Glutamatergic neuron (in vitro differentiated cells): ENCODE measurements at regions not wholly inside any gene's neighbourhood (a gene's known extent, or its start where the extent isn't known, plus 50 kb on each side); places are given as distances from the start of the nearest gene placed in this dataset.

Source experiments
- DNase-seq: peaks from one replicate; pipeline ENCODE4 v3.0.0; 2022
- H3K27ac Mint-ChIP-seq: one replicate; pipeline ENCODE4 v1.8.0; 2020; ENCODE audit warnings: mild to moderate bottlenecking, mixed read lengths, inconsistent platforms; ENCODE audit not compliant: unreplicated experiment
- H3K27me3 Mint-ChIP-seq: one replicate; pipeline ENCODE4 v1.8.0; 2020; ENCODE audit warnings: mild to moderate bottlenecking, moderate library complexity, mixed read lengths, inconsistent platforms; ENCODE audit not compliant: unreplicated experiment
- H3K36me3 Mint-ChIP-seq: one replicate; pipeline ENCODE4 v1.8.0; 2020; ENCODE audit warnings: mild to moderate bottlenecking, mixed read lengths, inconsistent platforms; ENCODE audit not compliant: unreplicated experiment
- H3K4me1 Mint-ChIP-seq: one replicate; pipeline ENCODE4 v1.8.0; 2020; ENCODE audit warnings: mild to moderate bottlenecking, low read depth, mixed read lengths, inconsistent platforms; ENCODE audit not compliant: unreplicated experiment
- H3K4me3 Mint-ChIP-seq: one replicate; pipeline ENCODE4 v1.8.0; 2020; ENCODE audit warnings: mild to moderate bottlenecking, mixed read lengths, inconsistent platforms; ENCODE audit not compliant: unreplicated experiment
- H3K9me3 Mint-ChIP-seq: one replicate; pipeline ENCODE4 v1.8.0; 2020; ENCODE audit warnings: mild to moderate bottlenecking, moderate library complexity, mixed read lengths, inconsistent platforms; ENCODE audit not compliant: unreplicated experiment
- TF ChIP-seq, protein P1 (sequence below): fragments of 200-600 bp; sonication (generic); IDR thresholded peaks from one replicate; pipeline ENCODE4 v1.5.0; 2021; ENCODE audit not compliant: partially characterized antibody, unreplicated experiment

DNA sequence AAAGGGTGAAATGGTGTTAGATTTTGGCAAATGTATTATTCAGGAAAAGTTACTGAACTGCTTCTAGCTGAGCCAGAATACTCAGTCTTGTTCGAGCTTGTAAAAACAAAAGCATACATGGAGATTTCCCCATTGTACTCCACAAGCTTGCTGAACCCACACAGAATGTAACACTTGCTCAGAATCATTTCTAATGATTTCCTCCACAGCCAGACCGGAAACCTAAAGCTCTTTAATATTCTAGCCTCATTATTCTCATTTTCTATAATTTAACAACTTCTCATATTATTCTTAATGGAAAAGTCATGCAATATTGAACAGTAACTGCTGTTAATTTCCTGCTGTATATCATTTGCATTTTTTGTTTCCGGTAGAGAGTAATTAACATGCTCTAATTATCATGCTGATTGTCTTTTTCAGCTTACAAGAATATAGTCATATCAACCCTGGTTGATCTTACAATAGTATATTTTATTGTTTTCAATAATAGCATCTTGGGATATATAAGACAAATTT, 1387.5 kb upstream of the EYS start:
- no peaks in the 10 kb centered on the region for H3K27me3 Mint-ChIP-seq
- no peak overlapping the region for H3K27ac Mint-ChIP-seq
- H3K4me1 Mint-ChIP-seq = no peaks in the 10 kb centered on the region
- TF ChIP-seq, protein P1, sequence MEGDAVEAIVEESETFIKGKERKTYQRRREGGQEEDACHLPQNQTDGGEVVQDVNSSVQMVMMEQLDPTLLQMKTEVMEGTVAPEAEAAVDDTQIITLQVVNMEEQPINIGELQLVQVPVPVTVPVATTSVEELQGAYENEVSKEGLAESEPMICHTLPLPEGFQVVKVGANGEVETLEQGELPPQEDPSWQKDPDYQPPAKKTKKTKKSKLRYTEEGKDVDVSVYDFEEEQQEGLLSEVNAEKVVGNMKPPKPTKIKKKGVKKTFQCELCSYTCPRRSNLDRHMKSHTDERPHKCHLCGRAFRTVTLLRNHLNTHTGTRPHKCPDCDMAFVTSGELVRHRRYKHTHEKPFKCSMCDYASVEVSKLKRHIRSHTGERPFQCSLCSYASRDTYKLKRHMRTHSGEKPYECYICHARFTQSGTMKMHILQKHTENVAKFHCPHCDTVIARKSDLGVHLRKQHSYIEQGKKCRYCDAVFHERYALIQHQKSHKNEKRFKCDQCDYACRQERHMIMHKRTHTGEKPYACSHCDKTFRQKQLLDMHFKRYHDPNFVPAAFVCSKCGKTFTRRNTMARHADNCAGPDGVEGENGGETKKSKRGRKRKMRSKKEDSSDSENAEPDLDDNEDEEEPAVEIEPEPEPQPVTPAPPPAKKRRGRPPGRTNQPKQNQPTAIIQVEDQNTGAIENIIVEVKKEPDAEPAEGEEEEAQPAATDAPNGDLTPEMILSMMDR = no peak
- no peak for DNase-seq
- H3K36me3 Mint-ChIP-seq = no peaks in the 10 kb centered on the region
- H3K9me3 Mint-ChIP-seq = no peaks in the 10 kb centered on the region
- no peak overlapping the region for H3K4me3 Mint-ChIP-seq

DNA sequence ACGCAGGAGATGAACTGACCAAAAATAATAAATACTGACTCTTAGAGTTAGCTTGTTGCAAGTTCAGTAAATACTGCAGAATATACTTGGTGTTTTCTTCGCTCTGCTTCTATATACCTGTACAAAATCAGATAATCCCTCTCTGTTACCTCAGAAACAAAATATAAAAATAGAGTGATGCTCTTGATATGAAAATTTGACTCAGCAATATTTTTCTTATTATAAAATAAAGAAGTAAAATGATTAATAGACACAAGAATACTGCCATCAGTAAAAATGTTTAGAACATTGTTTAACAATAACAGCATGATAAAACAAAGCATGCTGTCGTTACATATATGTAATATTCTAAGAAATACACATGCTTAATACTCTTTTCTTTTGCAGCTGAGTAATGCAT, 1366.9 kb upstream of the EYS start:
- Mint-ChIP-seq H3K27me3 (no peaks in the 10 kb centered on the region), H3K27ac (no peak overlapping the region), H3K4me1 (no peaks in the 10 kb centered on the region), H3K9me3 (no peaks in the 10 kb centered on the region), H3K4me3 (no peak overlapping the region), H3K36me3 (no peaks in the 10 kb centered on the region)
- DNase-seq = no peak
- TF ChIP-seq, protein P1 = no peak

DNA sequence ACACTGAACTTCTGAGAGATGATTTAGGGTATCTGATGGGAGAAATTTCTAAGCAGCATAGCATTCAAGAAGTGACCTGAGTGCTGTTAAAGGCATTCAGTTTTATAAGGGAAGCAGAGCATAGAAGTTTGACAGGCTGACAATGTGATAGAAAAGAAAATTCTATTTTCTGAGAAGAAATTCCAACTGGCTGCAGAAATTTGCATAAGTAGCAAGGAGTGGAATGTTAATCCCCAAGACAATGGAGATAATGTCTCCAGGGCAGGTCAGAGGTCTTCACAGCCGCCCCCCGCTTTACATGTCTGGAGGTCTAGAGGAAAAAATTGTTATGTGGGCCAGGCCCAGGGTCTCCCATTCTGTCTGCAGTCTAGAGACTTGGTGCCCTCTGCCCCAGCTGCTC, 1361.8 kb upstream of the EYS start:
- TF ChIP-seq, protein P1 = no peak
- Mint-ChIP-seq H3K4me3 (no peak overlapping the region), H3K27me3 (no peaks in the 10 kb centered on the region), H3K4me1 (no peaks in the 10 kb centered on the region), H3K27ac (no peak overlapping the region), H3K36me3 (no peaks in the 10 kb centered on the region), H3K9me3 (no peaks in the 10 kb centered on the region)
- no peak for DNase-seq

DNA sequence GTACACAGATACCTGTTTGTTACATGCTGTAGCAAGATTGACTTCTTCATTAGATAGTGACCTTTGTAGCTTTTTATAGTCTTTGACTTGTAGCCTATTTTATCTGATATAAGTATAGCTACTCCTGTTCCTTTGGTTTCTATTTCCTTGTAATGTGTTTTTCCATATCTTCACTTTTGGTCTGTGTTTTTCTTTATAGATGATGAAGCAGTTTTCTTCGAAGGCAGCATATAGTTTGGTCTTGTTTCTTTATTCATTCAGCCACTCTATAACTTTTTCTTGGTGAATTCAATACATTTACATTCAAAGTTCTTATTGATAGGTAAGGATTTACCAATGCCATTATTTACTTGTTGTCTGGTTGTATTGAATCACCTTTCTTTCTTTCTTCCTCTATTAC, 1357.3 kb upstream of the EYS start:
- H3K36me3 Mint-ChIP-seq = no peaks in the 10 kb centered on the region
- H3K9me3 Mint-ChIP-seq = no peaks in the 10 kb centered on the region
- H3K4me3 Mint-ChIP-seq = no peak overlapping the region
- TF ChIP-seq, protein P1 = no peak
- DNase-seq = no peak
- H3K27me3 Mint-ChIP-seq = peaks cover 2% of the 10 kb centered on the region
- H3K27ac Mint-ChIP-seq = no peak overlapping the region
- no peaks in the 10 kb centered on the region for H3K4me1 Mint-ChIP-seq

DNA sequence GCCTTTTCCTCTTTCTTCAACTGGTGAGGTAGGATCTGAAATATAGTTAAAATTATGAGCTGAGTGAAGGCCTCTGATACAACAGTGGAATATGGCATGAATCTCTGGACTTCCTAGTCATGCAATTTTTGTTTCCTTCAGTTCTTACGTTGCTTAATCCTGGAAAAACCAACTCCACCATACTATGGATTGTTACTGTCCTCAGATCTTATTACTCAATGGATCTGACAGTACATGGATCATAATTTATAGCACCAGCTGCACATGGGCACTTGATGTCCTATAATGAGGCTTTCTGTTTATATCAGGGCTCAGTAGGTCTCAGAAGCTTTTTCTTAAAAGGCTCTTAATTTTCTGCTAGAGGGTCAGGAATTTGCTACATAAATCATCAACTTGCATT, 1341.0 kb upstream of the EYS start:
- Mint-ChIP-seq H3K27me3 (no peaks in the 10 kb centered on the region), H3K36me3 (no peaks in the 10 kb centered on the region), H3K4me3 (no peak overlapping the region), H3K9me3 (no peaks in the 10 kb centered on the region), H3K4me1 (no peaks in the 10 kb centered on the region), H3K27ac (no peak overlapping the region)
- DNase-seq = no peak
- TF ChIP-seq, protein P1 = no peak
